Adrenal gland (tissue), 9 donors: ENCODE measurements at regions not wholly inside any gene's neighbourhood (a gene's known extent, or its start where the extent isn't known, plus 50 kb on each side); places are given as distances from the start of the nearest gene placed in this dataset.
A peak's percentile ranks its signal among the peaks of the same experiment; 100 is the strongest.

Experiments used
- DNase-seq, 7 donors: peaks; one replicate each; pipeline ENCODE4 v3.0.0-alpha.2; 2019 to 2020
- H3K27ac ChIP-seq, 5 donors: fragments of 200-600 bp; sonication (generic) in 4 of 5; 1 replicate in 3 of 5; 2 replicates in 2 of 5; pipeline versions ENCODE4 v1.5.1 to v1.8.0; 2016 to 2020; ENCODE audit warnings: mild to moderate bottlenecking in 1 of 5
- H3K27me3 ChIP-seq: fragments of 200-600 bp; 2 replicates; pipeline ENCODE4 v1.8.0; 2021
- H3K36me3 ChIP-seq, 2 donors: fragments of 200-600 bp; replicated peaks in 1 of 2; 1 replicate in 1 of 2; 2 replicates in 1 of 2; pipeline versions ENCODE4 v1.5.1 to v1.8.0; 2018 to 2022
- H3K4me1 ChIP-seq, 2 donors: fragments of 200-600 bp; replicated peaks in 1 of 2; 1 replicate in 1 of 2; 2 replicates in 1 of 2; pipeline versions ENCODE4 v1.5.1 to v1.8.0; 2018 to 2021
- H3K4me3 ChIP-seq, 4 donors: fragments of 200-600 bp; sonication (generic) in 3 of 4; one replicate each; pipeline ENCODE4 v1.5.1; 2016 to 2018
- H3K9me3 ChIP-seq, 3 donors: fragments of 200-600 bp; sonication (generic) in 1 of 3; replicated peaks in 1 of 3; 1 replicate in 2 of 3; 2 replicates in 1 of 3; pipeline versions ENCODE4 v1.5.1 to v1.8.0; 2016 to 2021
- CTCF ChIP-seq, 6 experiments: fragments of 450-650 bp in 4 of 6; fragments of 200-600 bp in 2 of 6; sonication (generic) in 1 of 6; IDR thresholded peaks; 1 replicate in 5 of 6; 2 replicates in 1 of 6; pipeline versions ENCODE4 v1.5.1 to v1.8.0; 2016 to 2021; ENCODE audit warnings: antibody characterized with exemption in 6 of 6, mild to moderate bottlenecking in 2 of 6, moderate library complexity in 1 of 6
- POLR2A ChIP-seq, 2 donors: fragments of 450-650 bp; IDR thresholded peaks; one replicate each; pipeline ENCODE4 v1.6.1; 2017; ENCODE audit warnings: antibody characterized with exemption in 2 of 2, mild to moderate bottlenecking in 2 of 2, moderate library complexity in 1 of 2
- WGBS, 4 donors: extraction: QIAGEN DNeasy Blood & Tissue Kit in 2 of 4; methylation state at CpG; one replicate each; pipeline versions ENCODE4 v1.1.5 to v1.1.7; 2013 to 2017; 5-methylcytosine and 5-hydroxymethylcytosine counted together
- intact Hi-C, 2 donors: fragments of 100-400 bp; cut with DNase I; formaldehyde crosslinking; loops; one replicate each; pipeline versions ENCODE4 v1.14.1 to v1.15.0; 2022 to 2023
- donor health status: healthy with polysubstance abuse.
- donor health status: Bipolar disorder and iron deficiency.
- donor health status: DM: yes; HTN: yes; CAD: no.
- donor health status: DM: no; HTN: no; CAD: no.
- donor health status: DM: no; HTN: no; CAD: no.

- DNase-seq = peak in 2 of 7 donors; percentile 11 to 16
- peaks cover 0 to 8% of the 10 kb centered on the region in 2 donors for H3K4me1 ChIP-seq
- no peaks in the 10 kb centered on the region for H3K36me3 ChIP-seq
- H3K27me3 ChIP-seq = no peaks in the 10 kb centered on the region
- TF ChIP-seq POLR2A (IDR thresholded peaks at IDR 0.05) (no peak), CTCF (IDR thresholded peaks at IDR 0.05) (no peak)
- 82 to 97% (median 91%) methylated on average over 7 of the region's 7 CpGs for WGBS, 4 donors
- no peaks in the 10 kb centered on the region for H3K9me3 ChIP-seq
- no peak overlapping the region for H3K4me3 ChIP-seq
- intact Hi-C loops = no loop called here
- H3K27ac ChIP-seq = peak overlapping the region in 1 of 5 donors; percentile 88
Measured at GRCh38 chr5:172505845-172506244, 51.5 kb upstream of the SH3PXD2B start.

GRCh38 chr5:172505403-172505759 lies 51.1 kb upstream of the SH3PXD2B start:
- H3K27ac ChIP-seq = peak overlapping the region in 2 of 5 donors; percentile 65 to 88
- WGBS, 4 donors = 72 to 83% (median 80%) methylated on average over 8 of the region's 8 CpGs
- H3K4me3 ChIP-seq = no peak overlapping the region
- no peak for TF ChIP-seq POLR2A (IDR thresholded peaks at IDR 0.05)
- TF ChIP-seq CTCF (IDR thresholded peaks at IDR 0.05) = no peak
- H3K27me3 ChIP-seq = no peaks in the 10 kb centered on the region
- no peaks in the 10 kb centered on the region for H3K9me3 ChIP-seq
- H3K36me3 ChIP-seq = no peaks in the 10 kb centered on the region
- peak in 3 of 7 donors; percentile 4 to 29 (median 15) for DNase-seq
- peaks cover 0 to 8% of the 10 kb centered on the region in 2 donors for H3K4me1 ChIP-seq
- intact Hi-C loops = no loop called here

- DNase-seq = peak; percentile 14 to 69 (median 43)
- intact Hi-C loops = no loop called here
Measured at GRCh38 chr5:172504701-172505402, 50.5 kb upstream of the SH3PXD2B start.

More at GRCh38 chr5:172504701-172505402, 50.5 kb upstream of the SH3PXD2B start:
- no peaks in the 10 kb centered on the region for H3K27me3 ChIP-seq
- H3K4me3 ChIP-seq = no peak overlapping the region
- H3K9me3 ChIP-seq = no peaks in the 10 kb centered on the region
- TF ChIP-seq CTCF (IDR thresholded peaks at IDR 0.05) (no peak), POLR2A (IDR thresholded peaks at IDR 0.05) (no peak)
- H3K36me3 ChIP-seq = no peaks in the 10 kb centered on the region
- 59 to 65% (median 62%) methylated on average over 4 of the region's 4 CpGs for WGBS, 4 donors
- H3K4me1 ChIP-seq = peaks cover 0 to 8% of the 10 kb centered on the region in 2 donors
- H3K27ac ChIP-seq = peak overlapping the region in 4 of 5 donors; percentile 22 to 88 (median 46)
